Suprapubic skin (tissue), 4 donors: ENCODE measurements at regions not wholly inside any gene's neighbourhood (a gene's known extent, or its start where the extent isn't known, plus 50 kb on each side); places are given as distances from the start of the nearest gene placed in this dataset.

Experiments used
- EP300 ChIP-seq: sonication (generic); formaldehyde crosslinking; IDR thresholded peaks from one replicate; pipeline ENCODE4 v1.6.1; 2017; ENCODE audit warnings: antibody characterized with exemption
- POLR2AphosphoS5 ChIP-seq, 3 donors: sonication (generic); formaldehyde crosslinking; IDR thresholded peaks; one replicate each; pipeline ENCODE4 v1.6.1; 2017; ENCODE audit warnings: antibody characterized with exemption in 3 of 3

GRCh38 chr11:130672911-130673310, 224.5 kb downstream of the ADAMTS15 start:
- TF ChIP-seq EP300 (no peak), POLR2AphosphoS5 (IDR thresholded peaks at IDR 0.05) (no peak)
